H1 (cell line): ENCODE measurements at regions not wholly inside any gene's neighbourhood (a gene's known extent, or its start where the extent isn't known, plus 50 kb on each side); places are given as distances from the start of the nearest gene placed in this dataset.

Experiments used
- CTCF ChIA-PET: fragments of 300-600 bp; sonication (Branson Sonifier 250); formaldehyde crosslinking; loops from one replicate; lab custom pipeline; 2021; ENCODE audit not compliant: partially characterized antibody; lab: Charles Lee
- POLR2A ChIA-PET: fragments of 300-600 bp; sonication (Branson Sonifier 250); formaldehyde crosslinking; loops from one replicate; lab custom pipeline; 2021; ENCODE audit warnings: inconsistent platforms; ENCODE audit not compliant: partially characterized antibody; lab: Charles Lee
- DNase-seq, 2 experiments: peaks; one replicate each; pipeline versions ENCODE4 v3.0.0 to v3.0.0-alpha.2; 2010 to 2022; ENCODE audit warnings: low spot score in 2 of 2, low read depth in 1 of 2, mixed read lengths in 1 of 2
- FAIRE-seq: peaks from 2 replicates; lab custom pipeline; 2011; peaks lifted over from hg19 to GRCh38; lab: Jason Lieb, UNC
- H2AFZ ChIP-seq: 2 replicates; pipeline ENCODE4 v1.8.1; 2012; ENCODE audit warnings: low read length, inconsistent platforms
- H2AK5ac ChIP-seq: 2 replicates; pipeline ENCODE4 v1.6.1; 2013; ENCODE audit warnings: low read depth, low read length
- H2BK120ac ChIP-seq: replicated peaks from 2 replicates; pipeline ENCODE3; 2013; ENCODE audit warnings: low read depth, low read length, inconsistent platforms
- H2BK12ac ChIP-seq: 2 replicates; pipeline ENCODE4 v1.6.1; 2013; ENCODE audit warnings: low read depth, low read length
- H2BK15ac ChIP-seq: 2 replicates; pipeline ENCODE4 v1.6.1; 2013; ENCODE audit warnings: low read length
- H2BK20ac ChIP-seq: 2 replicates; pipeline ENCODE4 v1.6.1; 2013; ENCODE audit warnings: low read length
- H2BK5ac ChIP-seq: 2 replicates; pipeline ENCODE4 v1.6.1; 2013; ENCODE audit warnings: low read depth, low read length
- H3K14ac ChIP-seq: 2 replicates; pipeline ENCODE4 v1.6.1; 2013; ENCODE audit warnings: inconsistent platforms; ENCODE audit not compliant: insufficient read length
- H3K18ac ChIP-seq: 2 replicates; pipeline ENCODE4 v1.6.1; 2013; ENCODE audit warnings: low read length; ENCODE audit errors: extremely low read depth
- H3K23ac ChIP-seq: 2 replicates; pipeline ENCODE4 v1.6.1; 2013; ENCODE audit warnings: inconsistent platforms; ENCODE audit not compliant: insufficient read length
- H3K23me2 ChIP-seq: 2 replicates; pipeline ENCODE4 v1.6.1; 2013; ENCODE audit warnings: low read depth, low read length
- H3K27ac ChIP-seq: 2 replicates; pipeline ENCODE4 v1.6.1; 2011; ENCODE audit warnings: low read depth, low read length, inconsistent platforms
- H3K27me3 ChIP-seq, 4 experiments: replicated peaks in 1 of 4; 1 replicate in 1 of 4; 2 replicates in 3 of 4; pipeline versions ENCODE4 v1.6.1 to v1.8.1; 2011 to 2013; ENCODE audit warnings: low read length in 3 of 4, mild to moderate bottlenecking in 3 of 4, inconsistent platforms in 2 of 4, mixed read lengths in 2 of 4, moderate library complexity in 1 of 4; ENCODE audit not compliant: control insufficient read depth in 3 of 4, insufficient read depth in 3 of 4; ENCODE audit errors: extremely low read depth in 1 of 4
- H3K36me3 ChIP-seq, 4 experiments: 2 replicates each; pipeline versions ENCODE4 v1.6.1 to v1.8.1; 2011 to 2013; ENCODE audit warnings: mild to moderate bottlenecking in 4 of 4, low read length in 3 of 4, moderate library complexity in 2 of 4, control low read depth in 1 of 4, inconsistent platforms in 1 of 4; ENCODE audit not compliant: insufficient read depth in 4 of 4, control insufficient read depth in 2 of 4
- H3K4ac ChIP-seq: replicated peaks from 2 replicates; pipeline ENCODE3; 2013; ENCODE audit warnings: low read length, low read depth, mixed read lengths, inconsistent platforms; ENCODE audit not compliant: insufficient read length
- H3K4me1 ChIP-seq, 4 experiments: replicated peaks in 1 of 4; 1 replicate in 1 of 4; 2 replicates in 3 of 4; pipeline versions ENCODE4 v1.6.1 to v1.8.1; 2011 to 2013; ENCODE audit warnings: low read length in 3 of 4, inconsistent platforms in 2 of 4, mixed read lengths in 1 of 4; ENCODE audit not compliant: insufficient read depth in 4 of 4, control insufficient read depth in 3 of 4
- H3K4me2 ChIP-seq, 2 experiments: 2 replicates each; pipeline versions ENCODE4 v1.6.1 to v1.8.1; 2011 to 2013; ENCODE audit warnings: low read depth in 2 of 2, low read length in 2 of 2, control low read depth in 1 of 2, inconsistent platforms in 1 of 2, mild to moderate bottlenecking in 1 of 2; ENCODE audit not compliant: insufficient read depth in 1 of 2
- H3K4me3 ChIP-seq, 4 experiments: fragments of 200-600, 300-600 bp in 1 of 4; sonication (generic), shearing (Covaris generic), sonication (Bioruptor Twin) in 1 of 4; 2 replicates each; pipeline versions ENCODE4 v1.5.1 to v1.8.1; 2011 to 2016; ENCODE audit warnings: low read length in 4 of 4, low read depth in 3 of 4, control low read depth in 2 of 4, inconsistent platforms in 2 of 4, mild to moderate bottlenecking in 2 of 4, mixed read lengths in 1 of 4, moderate library complexity in 1 of 4; ENCODE audit not compliant: insufficient read depth in 2 of 4; ENCODE audit errors: extremely low read depth in 1 of 4
- H3K56ac ChIP-seq: replicated peaks from 2 replicates; pipeline ENCODE3; 2013; ENCODE audit warnings: low read depth, mild to moderate bottlenecking, mixed read lengths, low read length, inconsistent platforms; ENCODE audit not compliant: insufficient read length
- H3K79me1 ChIP-seq: 2 replicates; pipeline ENCODE4 v1.6.1; 2013; ENCODE audit warnings: low read depth, low read length, control low read depth
- H3K79me2 ChIP-seq, 2 experiments: 2 replicates each; pipeline versions ENCODE4 v1.6.1 to v1.8.1; 2012 to 2013; ENCODE audit warnings: low read length in 2 of 2, mild to moderate bottlenecking in 2 of 2, inconsistent platforms in 1 of 2; ENCODE audit not compliant: insufficient read depth in 2 of 2, control insufficient read depth in 1 of 2
- H3K9ac ChIP-seq, 4 experiments: replicated peaks in 1 of 4; 1 replicate in 1 of 4; 2 replicates in 3 of 4; pipeline versions ENCODE4 v1.6.1 to v1.8.1; 2011 to 2013; ENCODE audit warnings: low read depth in 3 of 4, low read length in 3 of 4, control low read depth in 2 of 4, mild to moderate bottlenecking in 2 of 4, moderate library complexity in 2 of 4, inconsistent platforms in 1 of 4; ENCODE audit errors: extremely low read depth in 1 of 4
- H3K9me3 ChIP-seq, 2 experiments: 2 replicates each; pipeline versions ENCODE4 v1.6.1 to v1.8.1; 2012 to 2013; ENCODE audit warnings: mild to moderate bottlenecking in 2 of 2, moderate library complexity in 2 of 2, control low read depth in 1 of 2, inconsistent platforms in 1 of 2, low read depth in 1 of 2, low read length in 1 of 2, mixed read lengths in 1 of 2; ENCODE audit not compliant: insufficient read depth in 2 of 2
- H4K20me1 ChIP-seq, 2 experiments: replicated peaks in 1 of 2; 2 replicates each; pipeline versions ENCODE3 to v1.8.1; 2011 to 2013; ENCODE audit warnings: inconsistent platforms in 2 of 2, low read length in 2 of 2, mild to moderate bottlenecking in 1 of 2; ENCODE audit not compliant: insufficient read depth in 2 of 2, control insufficient read depth in 1 of 2
- H4K5ac ChIP-seq: 2 replicates; pipeline ENCODE4 v1.6.1; 2013; ENCODE audit warnings: low read length, low read depth, mixed read lengths, inconsistent platforms; ENCODE audit not compliant: insufficient read length
- H4K8ac ChIP-seq: 2 replicates; pipeline ENCODE4 v1.8.0; 2013; ENCODE audit warnings: mild to moderate bottlenecking, moderate library complexity, low read length, inconsistent platforms; ENCODE audit not compliant: insufficient read depth; ENCODE audit errors: extremely low read depth
- H4K91ac ChIP-seq: replicated peaks from 2 replicates; pipeline ENCODE3; 2013; ENCODE audit warnings: low read length, mixed read lengths, inconsistent platforms; ENCODE audit not compliant: insufficient read length
- BCL11A ChIP-seq, 2 experiments: IDR thresholded peaks; one replicate each; pipeline ENCODE4 v1.6.1; 2011; ENCODE audit warnings: low read depth in 2 of 2, low read length in 2 of 2, mild to moderate bottlenecking in 2 of 2
- CHD2 ChIP-seq: IDR thresholded peaks from 2 replicates; pipeline ENCODE4 v1.6.1; 2012; ENCODE audit warnings: low read length, improper control_type of control experiment
- CREB1 ChIP-seq: IDR thresholded peaks from 2 replicates; pipeline ENCODE4 v1.6.1; 2012; ENCODE audit warnings: inconsistent platforms
- CTCF ChIP-seq, 3 experiments: IDR thresholded peaks; 1 replicate in 2 of 3; 2 replicates in 1 of 3; pipeline versions ENCODE4 v1.5.1 to v1.6.1; 2011; ENCODE audit warnings: low read length in 3 of 3, mild to moderate bottlenecking in 3 of 3, inconsistent platforms in 2 of 3, low read depth in 1 of 3, moderate library complexity in 1 of 3; ENCODE audit not compliant: insufficient read depth in 1 of 3; ENCODE audit errors: control extremely low read depth in 1 of 3
- KDM1A ChIP-seq: fragments of 200-600, 300-600 bp; sonication (generic); IDR thresholded peaks from 2 replicates; pipeline ENCODE4 v1.7.1; 2016; ENCODE audit warnings: mild to moderate bottlenecking, low read length, borderline replicate concordance
- KDM5A ChIP-seq: fragments of 200-600 bp; IDR thresholded peaks from 2 replicates; pipeline ENCODE4 v1.7.1; 2012; ENCODE audit warnings: mild to moderate bottlenecking, low read length, inconsistent platforms, mixed read lengths
- POLR2A ChIP-seq, 2 experiments: IDR thresholded peaks; 1 replicate in 1 of 2; 2 replicates in 1 of 2; pipeline ENCODE4 v1.6.1; 2011; ENCODE audit warnings: low read depth in 2 of 2, low read length in 2 of 2, mild to moderate bottlenecking in 2 of 2; ENCODE audit errors: control extremely low read depth in 1 of 2
- RAD21 ChIP-seq, 2 experiments: IDR thresholded peaks in 1 of 2; conservative IDR thresholded peaks in 1 of 2; 2 replicates each; pipeline ENCODE4 v1.6.1; 2011; ENCODE audit warnings: low read depth in 2 of 2, low read length in 2 of 2, improper control_type of control experiment in 1 of 2, inconsistent platforms in 1 of 2, mild to moderate bottlenecking in 1 of 2, moderate library complexity in 1 of 2
- SP4 ChIP-seq: IDR thresholded peaks from 2 replicates; pipeline ENCODE4 v1.6.1; 2012; ENCODE audit warnings: low read length, inconsistent platforms
- TBP ChIP-seq: IDR thresholded peaks from 2 replicates; pipeline ENCODE4 v1.6.1; 2011; ENCODE audit warnings: low read depth, low read length, improper control_type of control experiment
- TCF12 ChIP-seq: IDR thresholded peaks from 2 replicates; pipeline ENCODE4 v1.6.1; 2011; ENCODE audit warnings: low read depth, mild to moderate bottlenecking, low read length
- WGBS, 2 experiments: shearing (Covaris generic) in 1 of 2; methylation state at CpG; one replicate each; pipeline versions ENCODE4 v1.1.6 to v1.1.7; 2013 to 2015; ENCODE audit warnings: low lambda C conversion rate in 2 of 2, mixed read lengths in 2 of 2, inconsistent platforms in 1 of 2, low coverage in 1 of 2, missing lambda C conversion rate in 1 of 2; ENCODE audit not compliant: insufficient replicate concordance in 2 of 2, insufficient coverage in 1 of 2, insufficient read length in 1 of 2; ENCODE audit errors: extremely low coverage in 1 of 2, missing lambda C conversion rate in 1 of 2; 5-methylcytosine and 5-hydroxymethylcytosine counted together
- TF ChIP-seq, protein P1 (sequence below): IDR thresholded peaks from 2 replicates; pipeline ENCODE4 v1.6.1; 2011; ENCODE audit warnings: low read length, improper control_type of control experiment

GRCh38 chr5:112049738-112050137 lies 292.7 kb upstream of the NREP start:
- Histone ChIP-seq H3K4me2 (no peak overlapping the region), H3K23me2 (no peaks in the 10 kb centered on the region), H2AK5ac (no peak overlapping the region), H3K36me3 (no peaks in the 10 kb centered on the region), H2BK120ac (no peak overlapping the region), H4K8ac (no peak overlapping the region), H4K5ac (no peak overlapping the region), H4K20me1 (no peaks in the 10 kb centered on the region), H3K4me1 (no peaks in the 10 kb centered on the region), H3K23ac (no peak overlapping the region), H3K56ac (no peak overlapping the region), H3K14ac (no peak overlapping the region), H3K18ac (no peak overlapping the region), H2AFZ (no peak overlapping the region), H3K9ac (no peak overlapping the region), H4K91ac (no peak overlapping the region), H3K27me3 (no peaks in the 10 kb centered on the region), H2BK15ac (no peak overlapping the region), H3K79me1 (no peaks in the 10 kb centered on the region), H3K79me2 (no peaks in the 10 kb centered on the region), H3K4ac (no peak overlapping the region), H2BK12ac (no peak overlapping the region), H3K4me3 (no peak overlapping the region), H2BK5ac (no peak overlapping the region), H2BK20ac (no peak overlapping the region), H3K27ac (no peak overlapping the region), H3K9me3 (0 out of 4 replicates have a peak, but pooled peaks cover 0 to 4% of the 10 kb centered on the region in 2 experiments)
- ChIA-PET CTCF (interaction anchor here (0.6 kb wide), 1 partner anchor 182 kb away, joined by 5 read pairs; no protein-coding TSS in a partner anchor), POLR2A (interaction anchor here (1.1 kb wide), 1 partner anchor 9 kb away, joined by 4 read pairs; no protein-coding TSS in a partner anchor)
- no peak for FAIRE-seq
- WGBS, 2 experiments: 83% methylated on average over 3 of the region's 3 CpGs; no CpG with 5 or more reads in 1 of the 2 experiments
- DNase-seq: no peak
- TF ChIP-seq TCF12 (no peak), BCL11A (IDR thresholded peaks at IDR 0.05; ENCODE audit: low read depth in 2 of 2, low read length in 2 of 2) (no peak), CHD2 (no peak), POLR2A (IDR thresholded peaks at IDR 0.05; ENCODE audit: control extremely low read depth in 1 of 2, low read depth in 2 of 2, low read length in 2 of 2) (no peak), KDM5A (no peak), RAD21 (IDR thresholded peaks at IDR 0.05 in 1 of 2, conservative IDR thresholded peaks at IDR 0.05 in 1 of 2; ENCODE audit: low read depth in 2 of 2, low read length in 2 of 2) (no peak), CTCF (IDR thresholded peaks at IDR 0.05; ENCODE audit: control extremely low read depth in 1 of 3, insufficient read depth in 1 of 3, low read depth in 1 of 3, low read length in 3 of 3) (no peak), KDM1A (no peak), CREB1 (no peak), TBP (no peak), SP4 (no peak)
- TF ChIP-seq, protein P1, sequence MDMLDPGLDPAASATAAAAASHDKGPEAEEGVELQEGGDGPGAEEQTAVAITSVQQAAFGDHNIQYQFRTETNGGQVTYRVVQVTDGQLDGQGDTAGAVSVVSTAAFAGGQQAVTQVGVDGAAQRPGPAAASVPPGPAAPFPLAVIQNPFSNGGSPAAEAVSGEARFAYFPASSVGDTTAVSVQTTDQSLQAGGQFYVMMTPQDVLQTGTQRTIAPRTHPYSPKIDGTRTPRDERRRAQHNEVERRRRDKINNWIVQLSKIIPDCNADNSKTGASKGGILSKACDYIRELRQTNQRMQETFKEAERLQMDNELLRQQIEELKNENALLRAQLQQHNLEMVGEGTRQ: no peak
